ENCODE measurements at regions not wholly inside any gene's neighbourhood (a gene's known extent, or its start where the extent isn't known, plus 50 kb on each side); places are given as distances from the start of the nearest gene placed in this dataset.

GRCh38 chr14:66076176-66076575, 410.0 kb upstream of the CCDC196 start:
- H3K9ac ChIP-seq (ENCODE audit: low read depth, low read length) = no peak overlapping the region
- H2AFZ ChIP-seq (ENCODE audit: low read depth, low read length) = no peak overlapping the region
- no peaks in the 10 kb centered on the region for H3K27me3 ChIP-seq (ENCODE audit: insufficient read depth, low read length, poor library complexity)
- H3K4me3 ChIP-seq (ENCODE audit: low read depth in 1 of 2, low read length in 2 of 2) = no peak overlapping the region
- H3K27ac ChIP-seq (ENCODE audit: low read length) = no peak overlapping the region
- no peaks in the 10 kb centered on the region for H3K79me2 ChIP-seq (ENCODE audit: insufficient read depth, low read length)
- DNase-seq (no peak), ATAC-seq (ENCODE audit: insufficient read depth, low read depth) (no peak)
- no peak overlapping the region for H3K4me2 ChIP-seq (ENCODE audit: insufficient read depth, low read length)
- TF ChIP-seq EZH2 (IDR thresholded peaks at IDR 0.05; ENCODE audit: borderline replicate concordance, low read depth, low read length, severe bottlenecking) = no peak
- no peak for TF ChIP-seq CTCF (IDR thresholded peaks at IDR 0.05; ENCODE audit: borderline replicate concordance, extremely low read depth, low read length, poor library complexity, severe bottlenecking)
- no peaks in the 10 kb centered on the region for H3K9me3 ChIP-seq (ENCODE audit: insufficient read depth, low read length, severe bottlenecking)
- no peaks in the 10 kb centered on the region for H3K36me3 ChIP-seq (ENCODE audit: insufficient read depth, low read length)
- H4K20me1 ChIP-seq (ENCODE audit: insufficient read depth, low read length) = no peaks in the 10 kb centered on the region
- H3K4me1 ChIP-seq (ENCODE audit: insufficient read depth, low read length) = no peaks in the 10 kb centered on the region

GRCh38 chr14:66078006-66078405, 408.2 kb upstream of the CCDC196 start:
- DNase-seq (no peak), ATAC-seq (ENCODE audit: insufficient read depth, low read depth) (no peak)
- TF ChIP-seq EZH2 (IDR thresholded peaks at IDR 0.05; ENCODE audit: borderline replicate concordance, low read depth, low read length, severe bottlenecking) (no peak), CTCF (IDR thresholded peaks at IDR 0.05; ENCODE audit: borderline replicate concordance, extremely low read depth, low read length, poor library complexity, severe bottlenecking) (no peak)
- H3K27ac ChIP-seq (ENCODE audit: low read length) = no peak overlapping the region
- H3K4me2 ChIP-seq (ENCODE audit: insufficient read depth, low read length) = no peak overlapping the region
- no peaks in the 10 kb centered on the region for H3K4me1 ChIP-seq (ENCODE audit: insufficient read depth, low read length)
- H3K9me3 ChIP-seq (ENCODE audit: insufficient read depth, low read length, severe bottlenecking) = no peaks in the 10 kb centered on the region
- no peak overlapping the region for H3K4me3 ChIP-seq (ENCODE audit: low read depth in 1 of 2, low read length in 2 of 2)
- H2AFZ ChIP-seq (ENCODE audit: low read depth, low read length) = no peak overlapping the region
- no peaks in the 10 kb centered on the region for H4K20me1 ChIP-seq (ENCODE audit: insufficient read depth, low read length)
- H3K79me2 ChIP-seq (ENCODE audit: insufficient read depth, low read length) = no peaks in the 10 kb centered on the region
- no peaks in the 10 kb centered on the region for H3K36me3 ChIP-seq (ENCODE audit: insufficient read depth, low read length)
- H3K9ac ChIP-seq (ENCODE audit: low read depth, low read length) = no peak overlapping the region
- H3K27me3 ChIP-seq (ENCODE audit: insufficient read depth, low read length, poor library complexity) = no peaks in the 10 kb centered on the region

DNA sequence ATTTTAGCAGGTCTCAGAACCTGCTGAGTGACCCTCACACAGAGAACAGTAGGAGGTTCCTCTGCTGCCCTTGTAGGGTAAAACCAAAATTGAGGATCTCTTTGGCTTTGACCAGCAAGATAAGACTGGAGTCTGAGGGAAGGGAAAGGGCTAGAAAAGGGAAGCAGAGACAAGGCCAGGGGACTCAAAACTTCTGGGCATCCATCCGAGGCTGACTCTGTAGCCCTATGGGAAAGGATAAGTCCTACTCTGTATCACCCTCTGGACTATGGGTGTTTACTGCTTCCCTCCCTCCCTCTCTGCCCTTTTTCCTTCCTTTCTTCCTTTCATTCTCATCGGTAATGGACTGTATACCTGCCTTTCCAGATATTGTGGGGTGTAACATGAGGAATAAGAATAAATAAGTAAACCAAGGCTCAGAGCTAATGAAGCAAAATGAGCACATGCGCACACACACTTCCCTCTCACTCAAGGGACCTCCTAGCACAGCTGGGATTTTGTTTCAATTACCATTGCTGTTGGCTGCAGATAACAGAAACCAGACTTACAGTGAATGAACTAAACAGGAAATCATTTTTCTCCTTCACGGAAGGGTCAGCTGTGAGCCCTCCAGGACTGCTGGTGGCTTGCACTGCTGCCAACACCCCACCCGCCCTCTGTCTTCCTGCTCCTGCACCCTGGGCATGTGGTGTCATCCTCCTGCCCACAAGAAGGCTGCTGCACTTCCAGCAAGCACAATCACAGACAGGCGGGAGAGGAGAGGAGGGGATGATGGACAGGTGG, 404.4 kb upstream of the CCDC196 start:
- no peak overlapping the region for H3K4me2 ChIP-seq (ENCODE audit: insufficient read depth, low read length)
- no peak overlapping the region for H3K27ac ChIP-seq (ENCODE audit: low read length)
- no peaks in the 10 kb centered on the region for H3K9me3 ChIP-seq (ENCODE audit: insufficient read depth, low read length, severe bottlenecking)
- no peaks in the 10 kb centered on the region for H3K36me3 ChIP-seq (ENCODE audit: insufficient read depth, low read length)
- H4K20me1 ChIP-seq (ENCODE audit: insufficient read depth, low read length) = no peaks in the 10 kb centered on the region
- no peak overlapping the region for H3K9ac ChIP-seq (ENCODE audit: low read depth, low read length)
- no peak overlapping the region for H2AFZ ChIP-seq (ENCODE audit: low read depth, low read length)
- no peaks in the 10 kb centered on the region for H3K79me2 ChIP-seq (ENCODE audit: insufficient read depth, low read length)
- TF ChIP-seq EZH2 (IDR thresholded peaks at IDR 0.05; ENCODE audit: borderline replicate concordance, low read depth, low read length, severe bottlenecking) (no peak), CTCF (IDR thresholded peaks at IDR 0.05; ENCODE audit: borderline replicate concordance, extremely low read depth, low read length, poor library complexity, severe bottlenecking) (no peak)
- ATAC-seq (ENCODE audit: insufficient read depth, low read depth) (peak; percentile 54; the same call in 2 of the 3 replicates), DNase-seq (peak; percentile 13)
- no peaks in the 10 kb centered on the region for H3K4me1 ChIP-seq (ENCODE audit: insufficient read depth, low read length)
- H3K4me3 ChIP-seq (ENCODE audit: low read depth in 1 of 2, low read length in 2 of 2) = no peak overlapping the region
- H3K27me3 ChIP-seq (ENCODE audit: insufficient read depth, low read length, poor library complexity) = no peaks in the 10 kb centered on the region
